ENCODE measurements at regions not wholly inside any gene's neighbourhood (a gene's known extent, or its start where the extent isn't known, plus 50 kb on each side); places are given as distances from the start of the nearest gene placed in this dataset.

- no peak for DNase-seq
- no peak overlapping the region for H4K12ac ChIP-seq (ENCODE audit: low read depth, low read length)
- H3K4ac ChIP-seq (ENCODE audit: low read depth, low read length): no peak overlapping the region
- H3K79me1 ChIP-seq (ENCODE audit: low read length): no peaks in the 10 kb centered on the region
- H2BK5ac ChIP-seq (ENCODE audit: low read depth, low read length, poor library complexity): no peak overlapping the region
- H3K4me2 ChIP-seq (ENCODE audit: low read length): no peak overlapping the region
- H3K14ac ChIP-seq (ENCODE audit: low read length): no peak overlapping the region
- H3K9ac ChIP-seq (ENCODE audit: low read length): no peak overlapping the region
- H3K4me3 ChIP-seq (ENCODE audit: low read depth, low read length): no peak overlapping the region
- H3K23ac ChIP-seq (ENCODE audit: low read length): no peak overlapping the region
- H3K27ac ChIP-seq (ENCODE audit: low read depth, low read length): no peak overlapping the region
- H2BK120ac ChIP-seq (ENCODE audit: insufficient read depth, low read length, poor library complexity): no peak overlapping the region
- H2AFZ ChIP-seq (ENCODE audit: insufficient read depth, low read length, poor library complexity): no peak overlapping the region
- no peaks in the 10 kb centered on the region for H3K79me2 ChIP-seq (ENCODE audit: control insufficient read depth, insufficient read depth, low read length, poor library complexity)
- H3K18ac ChIP-seq (ENCODE audit: low read length): no peak overlapping the region
- H3K4me1 ChIP-seq (ENCODE audit: control insufficient read depth in 1 of 2, insufficient read depth in 2 of 2, low read length in 2 of 2): peaks cover 0 to 2% of the 10 kb centered on the region in 2 experiments
- no peak overlapping the region for H4K91ac ChIP-seq (ENCODE audit: low read depth, low read length)
- H3K27me3 ChIP-seq (ENCODE audit: insufficient read depth, low read length): no peaks in the 10 kb centered on the region
- no CpG with 5 or more reads among the region's 3 CpGs for WGBS (ENCODE audit: extremely low coverage, insufficient coverage, insufficient read length)
- H3K9me3 ChIP-seq (ENCODE audit: insufficient read depth, low read depth, low read length): peaks cover 2% of the 10 kb centered on the region
- H4K8ac ChIP-seq (ENCODE audit: low read depth, low read length): no peak overlapping the region
- H2AK5ac ChIP-seq (ENCODE audit: low read length): no peak overlapping the region
- H3K36me3 ChIP-seq (ENCODE audit: control insufficient read depth in 1 of 2, insufficient read depth in 2 of 2, low read length in 2 of 2): no peaks in the 10 kb centered on the region
- H2BK12ac ChIP-seq (ENCODE audit: low read length): no peak overlapping the region
Measured at GRCh38 chr5:167819406-167819805, 472.0 kb upstream of the WWC1 start.

GRCh38 chr5:167820101-167820990 is 471.1 kb upstream of the WWC1 start:
- Histone ChIP-seq H3K4ac (ENCODE audit: low read depth, low read length) (no peak overlapping the region), H3K14ac (ENCODE audit: low read length) (no peak overlapping the region), H3K4me2 (ENCODE audit: low read length) (no peak overlapping the region), H3K9ac (ENCODE audit: low read length) (no peak overlapping the region), H4K12ac (ENCODE audit: low read depth, low read length) (no peak overlapping the region), H3K9me3 (ENCODE audit: insufficient read depth, low read depth, low read length) (peaks cover 2% of the 10 kb centered on the region), H2AK5ac (ENCODE audit: low read length) (no peak overlapping the region), H3K36me3 (ENCODE audit: control insufficient read depth in 1 of 2, insufficient read depth in 2 of 2, low read length in 2 of 2) (no peaks in the 10 kb centered on the region), H3K79me2 (ENCODE audit: control insufficient read depth, insufficient read depth, low read length, poor library complexity) (no peaks in the 10 kb centered on the region), H4K91ac (ENCODE audit: low read depth, low read length) (no peak overlapping the region), H2AFZ (ENCODE audit: insufficient read depth, low read length, poor library complexity) (no peak overlapping the region), H2BK5ac (ENCODE audit: low read depth, low read length, poor library complexity) (no peak overlapping the region), H3K23ac (ENCODE audit: low read length) (no peak overlapping the region), H3K27ac (ENCODE audit: low read depth, low read length) (no peak overlapping the region), H4K8ac (ENCODE audit: low read depth, low read length) (no peak overlapping the region), H3K27me3 (ENCODE audit: insufficient read depth, low read length) (no peaks in the 10 kb centered on the region), H3K4me3 (ENCODE audit: low read depth, low read length) (no peak overlapping the region), H2BK120ac (ENCODE audit: insufficient read depth, low read length, poor library complexity) (no peak overlapping the region), H3K18ac (ENCODE audit: low read length) (no peak overlapping the region), H3K79me1 (ENCODE audit: low read length) (no peaks in the 10 kb centered on the region), H3K4me1 (ENCODE audit: control insufficient read depth in 1 of 2, insufficient read depth in 2 of 2, low read length in 2 of 2) (no peaks in the 10 kb centered on the region), H2BK12ac (ENCODE audit: low read length) (no peak overlapping the region)
- DNase-seq: no peak
- no CpG with 5 or more reads among the region's 12 CpGs for WGBS (ENCODE audit: extremely low coverage, insufficient coverage, insufficient read length)

GRCh38 chr5:167821151-167821550 is 470.3 kb upstream of the WWC1 start:
- H3K4ac ChIP-seq (ENCODE audit: low read depth, low read length): no peak overlapping the region
- H2AFZ ChIP-seq (ENCODE audit: insufficient read depth, low read length, poor library complexity): no peak overlapping the region
- no peak overlapping the region for H3K14ac ChIP-seq (ENCODE audit: low read length)
- no peaks in the 10 kb centered on the region for H3K79me2 ChIP-seq (ENCODE audit: control insufficient read depth, insufficient read depth, low read length, poor library complexity)
- H3K23ac ChIP-seq (ENCODE audit: low read length): no peak overlapping the region
- no peak overlapping the region for H2BK120ac ChIP-seq (ENCODE audit: insufficient read depth, low read length, poor library complexity)
- H2BK5ac ChIP-seq (ENCODE audit: low read depth, low read length, poor library complexity): no peak overlapping the region
- no peak overlapping the region for H3K9ac ChIP-seq (ENCODE audit: low read length)
- no peak overlapping the region for H4K8ac ChIP-seq (ENCODE audit: low read depth, low read length)
- no peak overlapping the region for H4K12ac ChIP-seq (ENCODE audit: low read depth, low read length)
- H3K4me1 ChIP-seq (ENCODE audit: control insufficient read depth in 1 of 2, insufficient read depth in 2 of 2, low read length in 2 of 2): no peaks in the 10 kb centered on the region
- H3K9me3 ChIP-seq (ENCODE audit: insufficient read depth, low read depth, low read length): peaks cover 2% of the 10 kb centered on the region
- no peak overlapping the region for H2BK12ac ChIP-seq (ENCODE audit: low read length)
- no CpG with 5 or more reads among the region's 2 CpGs for WGBS (ENCODE audit: extremely low coverage, insufficient coverage, insufficient read length)
- H2AK5ac ChIP-seq (ENCODE audit: low read length): no peak overlapping the region
- H3K79me1 ChIP-seq (ENCODE audit: low read length): no peaks in the 10 kb centered on the region
- no peaks in the 10 kb centered on the region for H3K27me3 ChIP-seq (ENCODE audit: insufficient read depth, low read length)
- no peak for DNase-seq
- no peak overlapping the region for H3K18ac ChIP-seq (ENCODE audit: low read length)
- H3K27ac ChIP-seq (ENCODE audit: low read depth, low read length): no peak overlapping the region
- no peak overlapping the region for H3K4me2 ChIP-seq (ENCODE audit: low read length)
- no peak overlapping the region for H4K91ac ChIP-seq (ENCODE audit: low read depth, low read length)
- no peak overlapping the region for H3K4me3 ChIP-seq (ENCODE audit: low read depth, low read length)
- H3K36me3 ChIP-seq (ENCODE audit: control insufficient read depth in 1 of 2, insufficient read depth in 2 of 2, low read length in 2 of 2): no peaks in the 10 kb centered on the region

- Histone ChIP-seq H3K36me3 (ENCODE audit: control insufficient read depth in 1 of 2, insufficient read depth in 2 of 2, low read length in 2 of 2) (no peaks in the 10 kb centered on the region), H2BK12ac (ENCODE audit: low read length) (no peak overlapping the region), H3K4ac (ENCODE audit: low read depth, low read length) (no peak overlapping the region), H3K27ac (ENCODE audit: low read depth, low read length) (no peak overlapping the region), H2BK120ac (ENCODE audit: insufficient read depth, low read length, poor library complexity) (no peak overlapping the region), H3K4me3 (ENCODE audit: low read depth, low read length) (no peak overlapping the region), H3K27me3 (ENCODE audit: insufficient read depth, low read length) (no peaks in the 10 kb centered on the region), H2AK5ac (ENCODE audit: low read length) (no peak overlapping the region), H3K79me1 (ENCODE audit: low read length) (no peaks in the 10 kb centered on the region), H3K4me1 (ENCODE audit: control insufficient read depth in 1 of 2, insufficient read depth in 2 of 2, low read length in 2 of 2) (no peaks in the 10 kb centered on the region), H3K79me2 (ENCODE audit: control insufficient read depth, insufficient read depth, low read length, poor library complexity) (no peaks in the 10 kb centered on the region), H4K8ac (ENCODE audit: low read depth, low read length) (no peak overlapping the region), H2AFZ (ENCODE audit: insufficient read depth, low read length, poor library complexity) (no peak overlapping the region), H4K12ac (ENCODE audit: low read depth, low read length) (no peak overlapping the region), H3K23ac (ENCODE audit: low read length) (no peak overlapping the region), H3K18ac (ENCODE audit: low read length) (no peak overlapping the region), H4K91ac (ENCODE audit: low read depth, low read length) (no peak overlapping the region), H3K14ac (ENCODE audit: low read length) (no peak overlapping the region), H3K4me2 (ENCODE audit: low read length) (no peak overlapping the region), H3K9me3 (ENCODE audit: insufficient read depth, low read depth, low read length) (peaks cover 2% of the 10 kb centered on the region), H3K9ac (ENCODE audit: low read length) (no peak overlapping the region), H2BK5ac (ENCODE audit: low read depth, low read length, poor library complexity) (no peak overlapping the region)
- WGBS (ENCODE audit: extremely low coverage, insufficient coverage, insufficient read length): no CpG with 5 or more reads among the region's 4 CpGs
- DNase-seq: no peak
Measured at GRCh38 chr5:167821669-167822068, 469.8 kb upstream of the WWC1 start.

Data from trophoblast cell (in vitro differentiated cells and primary cell).